ENCODE measurements at regions not wholly inside any gene's neighbourhood (a gene's known extent, or its start where the extent isn't known, plus 50 kb on each side); places are given as distances from the start of the nearest gene placed in this dataset.

GRCh38 chr1:39153684-39154083 is 50.8 kb upstream of the MACF1 start:
- BruUV-seq (replicated peaks), result no TSS peak
- ChIA-PET CTCF (ENCODE audit: low intra/inter-chr PET ratio) (no interaction called here), POLR2A (interaction anchor here (0.8 to 2.1 kb wide), 4 partner anchors 11 to 45 kb away, joined by 3 to 7 read pairs (median 4); no protein-coding TSS in a partner anchor)
- ATAC-seq, result no peak
- Histone ChIP-seq H3K4me3 (no peak overlapping the region), H3K4me1 (replicated peaks in 1 of 2; ENCODE audit: control insufficient read depth in 2 of 2, insufficient read depth in 2 of 2, low read length in 2 of 2) (peaks cover 7 to 36% of the 10 kb centered on the region in 2 experiments; a peak in 4 of 5 replicates), H3K9me1 (ENCODE audit: control insufficient read depth, insufficient read depth, low read length) (no peaks in the 10 kb centered on the region), H3K79me2 (ENCODE audit: control insufficient read depth, insufficient read depth, low read length) (peaks cover 7% of the 10 kb centered on the region; the same call in 2 of the 3 replicates), H3K4me2 (ENCODE audit: insufficient read depth, low read length) (no peak overlapping the region), H3K36me3 (ENCODE audit: control insufficient read depth, insufficient read depth, low read length) (no peaks in the 10 kb centered on the region), H4K20me1 (replicated peaks; ENCODE audit: control insufficient read depth, insufficient read depth, low read length) (no peaks in the 10 kb centered on the region), H3K27ac (ENCODE audit: extremely low read depth, low read depth, low read length) (no peak overlapping the region), H3K27me3 (ENCODE audit: control insufficient read depth in 2 of 2, insufficient read depth in 2 of 2, low read length in 2 of 2) (no peaks in the 10 kb centered on the region), H3K9me3 (replicated peaks; ENCODE audit: control insufficient read depth, insufficient read depth, low read depth, low read length) (no peaks in the 10 kb centered on the region), H2AFZ (ENCODE audit: low read depth, low read length) (no peak overlapping the region), H3K9ac (ENCODE audit: insufficient read depth in 1 of 2, low read depth in 2 of 2, low read length in 2 of 2) (no peak overlapping the region; a peak in 1 of 4 replicates)
- no peak for DNase-seq (ENCODE audit: extremely low read depth in 1 of 4, low spot score in 3 of 4)
- in situ Hi-C loops (cut with MboI), result no loop called here
- intact Hi-C loops (cut with micrococcal nuclease), result no loop called here
- no peak for FAIRE-seq
- 48% methylated on average over 2 of the region's 2 CpGs for WGBS (ENCODE audit: insufficient coverage, low coverage, missing lambda C conversion rate)
- TF ChIP-seq RBM25 (IDR thresholded peaks at IDR 0.05; ENCODE audit: low read depth, low read length, severe bottlenecking), result no peak
- no peak for TF ChIP-seq ZNF212 (CRISPR knock-in tag; IDR thresholded peaks at IDR 0.05)
- no peak for TF ChIP-seq ZBTB5 (IDR thresholded peaks at IDR 0.05)
- no peak for TF ChIP-seq HOMEZ (CRISPR knock-in tag; IDR thresholded peaks at IDR 0.05)
- no peak for TF ChIP-seq ZNF785 (CRISPR knock-in tag; IDR thresholded peaks at IDR 0.05)
- no peak for TF ChIP-seq ZNF408 (CRISPR knock-in tag; IDR thresholded peaks at IDR 0.05; ENCODE audit: low read depth)
- TF ChIP-seq STAG1 (CRISPR knock-in tag; IDR thresholded peaks at IDR 0.05; ENCODE audit: borderline replicate concordance), result no peak
- no peak for TF ChIP-seq GABPB1 (CRISPR knock-in tag; IDR thresholded peaks at IDR 0.05)
